Endodermal cell (in vitro differentiated cells): ENCODE measurements at regions not wholly inside any gene's neighbourhood (a gene's known extent, or its start where the extent isn't known, plus 50 kb on each side); places are given as distances from the start of the nearest gene placed in this dataset.
A peak's percentile ranks its signal among the peaks of the same experiment; 100 is the strongest.

Source experiments
- DNase-seq: peaks from one replicate; pipeline ENCODE4 v3.0.0-alpha.2; 2017
- H3K27ac ChIP-seq: 2 replicates; pipeline ENCODE4 v1.5.1; 2013; ENCODE audit warnings: mild to moderate bottlenecking, low read depth, low read length, moderate library complexity
- H3K27me3 ChIP-seq: 2 replicates; pipeline ENCODE4 v1.6.1; 2013; ENCODE audit warnings: mild to moderate bottlenecking, low read length, moderate library complexity; ENCODE audit not compliant: insufficient read depth, control insufficient read depth, poor library complexity, severe bottlenecking
- H3K36me3 ChIP-seq: 2 replicates; pipeline ENCODE4 v1.7.0; 2013; ENCODE audit warnings: mild to moderate bottlenecking, low read length, moderate library complexity; ENCODE audit not compliant: control insufficient read depth, insufficient read depth
- H3K4me1 ChIP-seq: one replicate; pipeline ENCODE4 v1.7.0; 2013; ENCODE audit warnings: low read length; ENCODE audit not compliant: control insufficient read depth, insufficient read depth
- H3K4me3 ChIP-seq: 2 replicates; pipeline ENCODE4 v1.5.1; 2013; ENCODE audit warnings: mild to moderate bottlenecking, low read length, moderate library complexity
- H3K9ac ChIP-seq: 2 replicates; pipeline ENCODE4 v1.6.1; 2013; ENCODE audit warnings: mild to moderate bottlenecking, low read length, moderate library complexity; ENCODE audit not compliant: poor library complexity, severe bottlenecking; ENCODE audit errors: extremely low read depth
- H3K9me3 ChIP-seq: 2 replicates; pipeline ENCODE4 v1.6.1; 2013; ENCODE audit warnings: mild to moderate bottlenecking, low read length, moderate library complexity; ENCODE audit not compliant: control insufficient read depth
- H3K27ac Mint-ChIP-seq: 2 replicates; pipeline ENCODE4 v1.8.0; 2020; ENCODE audit warnings: mixed read lengths
- H3K27me3 Mint-ChIP-seq: 2 replicates; pipeline ENCODE4 v1.8.0; 2021; ENCODE audit warnings: mild to moderate bottlenecking, mixed read lengths; ENCODE audit not compliant: insufficient read depth
- H3K36me3 Mint-ChIP-seq: 2 replicates; pipeline ENCODE4 v1.8.0; 2020; ENCODE audit warnings: low read depth, mixed read lengths
- H3K4me1 Mint-ChIP-seq: 2 replicates; pipeline ENCODE4 v1.8.0; 2020; ENCODE audit warnings: mixed read lengths
- H3K4me3 Mint-ChIP-seq: 2 replicates; pipeline ENCODE4 v1.8.0; 2020; ENCODE audit warnings: mild to moderate bottlenecking, moderate library complexity, mixed read lengths
- H3K9me3 Mint-ChIP-seq: 2 replicates; pipeline ENCODE4 v1.8.0; 2020; ENCODE audit warnings: mild to moderate bottlenecking, mixed read lengths
- WGBS, 2 experiments: methylation state at CpG; one replicate each; pipeline versions ENCODE4 v1.1.5 to v1.1.7; 2013; ENCODE audit warnings: missing lambda C conversion rate in 2 of 2, mixed read lengths in 1 of 2; ENCODE audit not compliant: insufficient coverage in 1 of 2, insufficient read length in 1 of 2; 5-methylcytosine and 5-hydroxymethylcytosine counted together
- TF ChIP-seq, protein P1 (sequence below): fragments of 200-600 bp; sonication (generic); conservative IDR thresholded peaks from 2 replicates; pipeline ENCODE4 v1.5.0; 2021; ENCODE audit warnings: antibody characterized with exemption, mild to moderate bottlenecking

DNA sequence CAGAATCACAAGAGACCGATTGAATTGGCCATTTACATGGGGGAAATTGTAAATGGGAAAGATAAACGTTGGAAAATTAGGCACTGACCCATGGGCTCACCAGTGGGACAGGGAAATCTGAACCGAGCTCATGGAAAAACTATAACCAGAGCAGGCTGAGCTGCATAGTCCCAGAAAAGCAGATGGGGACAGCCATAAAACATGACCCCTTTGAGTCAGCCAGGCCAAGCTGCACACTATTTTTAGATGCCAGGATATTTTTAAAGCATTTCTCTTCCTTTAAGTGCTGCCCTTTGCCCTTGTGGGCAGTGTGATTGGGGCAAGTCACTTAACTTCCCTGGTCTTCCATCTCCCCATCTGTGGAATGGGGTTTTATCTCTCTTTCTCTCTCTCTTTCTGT lies 184.1 kb downstream of the FOXD2 start:
- 77 to 80% methylated on average over 3 of the region's 3 CpGs for WGBS, 2 experiments
- Histone ChIP-seq H3K27ac (no peak overlapping the region), H3K4me1 (no peaks in the 10 kb centered on the region), H3K9ac (no peak overlapping the region), H3K9me3 (no peaks in the 10 kb centered on the region), H3K36me3 (no peaks in the 10 kb centered on the region), H3K4me3 (no peak overlapping the region), H3K27me3 (peaks cover 25% of the 10 kb centered on the region)
- H3K4me1 Mint-ChIP-seq = peaks cover 1% of the 10 kb centered on the region
- peak; percentile 13 for DNase-seq
- peaks cover 16% of the 10 kb centered on the region for H3K27me3 Mint-ChIP-seq
- TF ChIP-seq, protein P1, sequence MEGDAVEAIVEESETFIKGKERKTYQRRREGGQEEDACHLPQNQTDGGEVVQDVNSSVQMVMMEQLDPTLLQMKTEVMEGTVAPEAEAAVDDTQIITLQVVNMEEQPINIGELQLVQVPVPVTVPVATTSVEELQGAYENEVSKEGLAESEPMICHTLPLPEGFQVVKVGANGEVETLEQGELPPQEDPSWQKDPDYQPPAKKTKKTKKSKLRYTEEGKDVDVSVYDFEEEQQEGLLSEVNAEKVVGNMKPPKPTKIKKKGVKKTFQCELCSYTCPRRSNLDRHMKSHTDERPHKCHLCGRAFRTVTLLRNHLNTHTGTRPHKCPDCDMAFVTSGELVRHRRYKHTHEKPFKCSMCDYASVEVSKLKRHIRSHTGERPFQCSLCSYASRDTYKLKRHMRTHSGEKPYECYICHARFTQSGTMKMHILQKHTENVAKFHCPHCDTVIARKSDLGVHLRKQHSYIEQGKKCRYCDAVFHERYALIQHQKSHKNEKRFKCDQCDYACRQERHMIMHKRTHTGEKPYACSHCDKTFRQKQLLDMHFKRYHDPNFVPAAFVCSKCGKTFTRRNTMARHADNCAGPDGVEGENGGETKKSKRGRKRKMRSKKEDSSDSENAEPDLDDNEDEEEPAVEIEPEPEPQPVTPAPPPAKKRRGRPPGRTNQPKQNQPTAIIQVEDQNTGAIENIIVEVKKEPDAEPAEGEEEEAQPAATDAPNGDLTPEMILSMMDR = no peak
- H3K36me3 Mint-ChIP-seq = no peaks in the 10 kb centered on the region
- no peak overlapping the region for H3K27ac Mint-ChIP-seq
- no peaks in the 10 kb centered on the region for H3K9me3 Mint-ChIP-seq
- no peak overlapping the region for H3K4me3 Mint-ChIP-seq

DNA sequence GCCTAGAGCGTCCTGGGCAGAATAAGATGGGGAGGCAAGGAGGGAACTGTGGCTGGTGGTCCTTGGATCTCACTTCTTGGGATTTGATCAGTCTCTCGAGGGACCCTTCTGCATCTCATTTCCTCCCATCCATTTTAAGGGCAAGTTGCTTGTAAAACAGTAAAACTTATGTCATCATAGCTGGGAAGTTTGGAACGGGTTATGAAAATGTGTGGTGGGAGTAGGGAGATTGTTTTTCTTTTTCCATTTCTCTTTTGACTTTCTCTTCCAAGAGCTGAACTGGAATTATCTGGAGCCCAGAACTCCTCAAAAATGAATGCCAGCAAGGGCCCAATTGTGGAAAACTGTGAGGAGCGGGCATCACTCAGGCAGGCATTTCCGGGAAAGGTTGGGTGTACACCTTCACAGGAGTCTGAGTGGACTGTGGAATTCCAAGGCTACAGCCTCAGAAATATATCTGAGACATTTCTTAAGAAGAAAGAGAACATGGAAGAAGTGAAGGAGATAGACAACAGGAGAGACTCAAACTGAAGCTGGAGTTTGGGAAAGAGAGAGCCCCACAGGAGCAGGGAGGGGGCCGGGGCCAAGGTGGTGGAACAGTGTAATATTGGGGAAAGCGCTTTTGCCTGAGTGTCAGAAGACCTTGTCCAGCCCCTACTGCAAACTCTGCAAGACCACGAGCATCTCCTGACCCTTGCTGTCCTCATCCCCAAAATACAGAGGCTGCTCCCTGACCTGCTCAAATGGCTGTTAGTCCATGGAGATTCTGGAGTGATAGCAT lies 185.1 kb downstream of the FOXD2 start:
- 89 to 93% methylated on average over 4 to 8 of the region's 8 CpGs for WGBS, 2 experiments
- Mint-ChIP-seq H3K4me3 (no peak overlapping the region), H3K27ac (no peak overlapping the region), H3K9me3 (no peaks in the 10 kb centered on the region), H3K27me3 (peaks cover 19% of the 10 kb centered on the region), H3K36me3 (no peaks in the 10 kb centered on the region), H3K4me1 (peaks cover 3% of the 10 kb centered on the region)
- TF ChIP-seq, protein P1 = no peak
- H3K9ac ChIP-seq = no peak overlapping the region
- H3K27me3 ChIP-seq = peaks cover 25% of the 10 kb centered on the region
- H3K9me3 ChIP-seq = no peaks in the 10 kb centered on the region
- H3K4me1 ChIP-seq = no peaks in the 10 kb centered on the region
- no peaks in the 10 kb centered on the region for H3K36me3 ChIP-seq
- no peak overlapping the region for H3K27ac ChIP-seq
- no peak overlapping the region for H3K4me3 ChIP-seq
- DNase-seq = peak; percentile 16

- Mint-ChIP-seq H3K27me3 (peaks cover 19% of the 10 kb centered on the region), H3K27ac (no peak overlapping the region), H3K36me3 (no peaks in the 10 kb centered on the region), H3K9me3 (no peaks in the 10 kb centered on the region), H3K4me3 (no peak overlapping the region), H3K4me1 (peaks cover 3% of the 10 kb centered on the region)
- no peaks in the 10 kb centered on the region for H3K9me3 ChIP-seq
- TF ChIP-seq, protein P1 = no peak
- no peak overlapping the region for H3K4me3 ChIP-seq
- peaks cover 25% of the 10 kb centered on the region for H3K27me3 ChIP-seq
- H3K27ac ChIP-seq = no peak overlapping the region
- 89 to 96% methylated on average over 4 to 5 of the region's 5 CpGs for WGBS, 2 experiments
- H3K36me3 ChIP-seq = no peaks in the 10 kb centered on the region
- peak; percentile 26 for DNase-seq
- H3K4me1 ChIP-seq = no peaks in the 10 kb centered on the region
- no peak overlapping the region for H3K9ac ChIP-seq
Measured at GRCh38 chr1:47623557-47623940, 185.7 kb downstream of the FOXD2 start.
